GM23338 (cell line): ENCODE measurements at regions not wholly inside any gene's neighbourhood (a gene's known extent, or its start where the extent isn't known, plus 50 kb on each side); places are given as distances from the start of the nearest gene placed in this dataset.

Experiments
- CTCF ChIP-seq, 2 experiments: fragments of 200-600 bp in 1 of 2; sonication (generic) in 1 of 2; conservative IDR thresholded peaks; 2 replicates each; pipeline versions ENCODE4 v1.5.1 to v1.6.1; 2016 to 2017; ENCODE audit warnings: antibody characterized with exemption in 2 of 2, low read depth in 2 of 2, mild to moderate bottlenecking in 2 of 2, moderate library complexity in 1 of 2
- EZH2 ChIP-seq: fragments of 200-600 bp; sonication (generic); IDR thresholded peaks from one replicate; pipeline ENCODE4 v1.8.0; 2017; ENCODE audit warnings: antibody characterized with exemption, mild to moderate bottlenecking, low read depth; ENCODE audit not compliant: unreplicated experiment
- POLR2AphosphoS5 ChIP-seq: IDR thresholded peaks from 2 replicates; pipeline ENCODE4 v1.6.1; 2016; ENCODE audit warnings: antibody characterized with exemption, low read depth
- STAT1 ChIP-seq: IDR thresholded peaks from one replicate; pipeline ENCODE4 v1.6.1; 2016; ENCODE audit warnings: antibody characterized with exemption; ENCODE audit not compliant: unreplicated experiment
- TF ChIP-seq, protein P1 (sequence below): IDR thresholded peaks from one replicate; pipeline ENCODE4 v1.6.1; 2018; ENCODE audit warnings: antibody characterized with exemption; ENCODE audit not compliant: unreplicated experiment

DNA sequence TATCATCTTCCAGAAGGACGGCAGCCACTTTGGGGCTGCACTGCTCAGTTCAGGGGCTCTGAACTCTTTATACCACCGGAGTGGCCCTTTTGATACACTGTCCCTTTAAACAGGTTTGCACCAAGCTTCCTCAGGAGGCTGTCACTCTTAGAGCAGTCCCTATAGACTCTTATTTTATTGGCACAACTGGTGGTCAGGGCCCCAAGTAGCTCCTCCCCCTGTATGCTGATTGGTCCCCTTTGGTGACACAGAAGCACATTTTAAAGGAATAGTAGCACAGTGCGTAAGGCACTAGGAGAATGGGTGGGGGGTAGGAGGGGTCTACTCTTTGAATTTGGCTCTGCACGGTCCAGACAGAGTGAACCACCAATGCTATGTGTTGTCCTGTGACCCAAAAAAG is 122.6 kb upstream of the MLN start:
- TF ChIP-seq CTCF (conservative IDR thresholded peaks at IDR 0.05; ENCODE audit: low read depth in 2 of 2), result no peak
- TF ChIP-seq, protein P1, sequence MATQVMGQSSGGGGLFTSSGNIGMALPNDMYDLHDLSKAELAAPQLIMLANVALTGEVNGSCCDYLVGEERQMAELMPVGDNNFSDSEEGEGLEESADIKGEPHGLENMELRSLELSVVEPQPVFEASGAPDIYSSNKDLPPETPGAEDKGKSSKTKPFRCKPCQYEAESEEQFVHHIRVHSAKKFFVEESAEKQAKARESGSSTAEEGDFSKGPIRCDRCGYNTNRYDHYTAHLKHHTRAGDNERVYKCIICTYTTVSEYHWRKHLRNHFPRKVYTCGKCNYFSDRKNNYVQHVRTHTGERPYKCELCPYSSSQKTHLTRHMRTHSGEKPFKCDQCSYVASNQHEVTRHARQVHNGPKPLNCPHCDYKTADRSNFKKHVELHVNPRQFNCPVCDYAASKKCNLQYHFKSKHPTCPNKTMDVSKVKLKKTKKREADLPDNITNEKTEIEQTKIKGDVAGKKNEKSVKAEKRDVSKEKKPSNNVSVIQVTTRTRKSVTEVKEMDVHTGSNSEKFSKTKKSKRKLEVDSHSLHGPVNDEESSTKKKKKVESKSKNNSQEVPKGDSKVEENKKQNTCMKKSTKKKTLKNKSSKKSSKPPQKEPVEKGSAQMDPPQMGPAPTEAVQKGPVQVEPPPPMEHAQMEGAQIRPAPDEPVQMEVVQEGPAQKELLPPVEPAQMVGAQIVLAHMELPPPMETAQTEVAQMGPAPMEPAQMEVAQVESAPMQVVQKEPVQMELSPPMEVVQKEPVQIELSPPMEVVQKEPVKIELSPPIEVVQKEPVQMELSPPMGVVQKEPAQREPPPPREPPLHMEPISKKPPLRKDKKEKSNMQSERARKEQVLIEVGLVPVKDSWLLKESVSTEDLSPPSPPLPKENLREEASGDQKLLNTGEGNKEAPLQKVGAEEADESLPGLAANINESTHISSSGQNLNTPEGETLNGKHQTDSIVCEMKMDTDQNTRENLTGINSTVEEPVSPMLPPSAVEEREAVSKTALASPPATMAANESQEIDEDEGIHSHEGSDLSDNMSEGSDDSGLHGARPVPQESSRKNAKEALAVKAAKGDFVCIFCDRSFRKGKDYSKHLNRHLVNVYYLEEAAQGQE, result no peak
- TF ChIP-seq EZH2, result no peak
- no peak for TF ChIP-seq POLR2AphosphoS5
- no peak for TF ChIP-seq STAT1
